ENCODE measurements at regions not wholly inside any gene's neighbourhood (a gene's known extent, or its start where the extent isn't known, plus 50 kb on each side); places are given as distances from the start of the nearest gene placed in this dataset.
"Not testable (repeated sequence)": the region's sequence is repeated elsewhere in the genome, so short reads cannot be mapped to it uniquely, and the experiment has no call there.

- intact Hi-C loops (cut with DNase I): no loop called here
- TF ChIP-seq POLR2A (IDR thresholded peaks at IDR 0.05) (no peak), CTCF (IDR thresholded peaks at IDR 0.05) (no peak)
- H3K4me3 ChIP-seq: no peak overlapping the region
These were observed 185.6 kb upstream of the ADRA1D start for GRCh38 chr20:4434681-4435080.

GRCh38 chr20:4431446-4431845 lies 182.4 kb upstream of the ADRA1D start:
- ATAC-seq (no peak), DNase-seq (no peak)
- WGBS, 4 donors: 58 to 85% (median 81%) methylated on average over 2 of the region's 2 CpGs
- no peaks in the 10 kb centered on the region for H3K9me3 ChIP-seq
- H3K4me1 ChIP-seq: peaks cover 0 to 8% (median 0%) of the 10 kb centered on the region in 12 donors
- H3K36me3 ChIP-seq: no peaks in the 10 kb centered on the region
- intact Hi-C loops (cut with DNase I): no loop called here
- no peak overlapping the region for H3K4me3 ChIP-seq
- TF ChIP-seq POLR2A (IDR thresholded peaks at IDR 0.05) (no peak), CTCF (IDR thresholded peaks at IDR 0.05) (no peak)
- H3K27me3 ChIP-seq: no peaks in the 10 kb centered on the region
- H3K27ac ChIP-seq: no peak overlapping the region

More at GRCh38 chr20:4434681-4435080, 185.6 kb upstream of the ADRA1D start:
- Histone ChIP-seq H3K36me3 (no peaks in the 10 kb centered on the region), H3K27me3 (peaks cover 0 to 11% (median 0%) of the 10 kb centered on the region in 9 donors), H3K27ac (no peak overlapping the region), H3K9me3 (no peaks in the 10 kb centered on the region), H3K4me1 (no peaks in the 10 kb centered on the region)
- no peak for ATAC-seq
- no peak for DNase-seq
- WGBS, 4 donors: 62 to 78% (median 71%) methylated on average over 4 of the region's 4 CpGs

DNA sequence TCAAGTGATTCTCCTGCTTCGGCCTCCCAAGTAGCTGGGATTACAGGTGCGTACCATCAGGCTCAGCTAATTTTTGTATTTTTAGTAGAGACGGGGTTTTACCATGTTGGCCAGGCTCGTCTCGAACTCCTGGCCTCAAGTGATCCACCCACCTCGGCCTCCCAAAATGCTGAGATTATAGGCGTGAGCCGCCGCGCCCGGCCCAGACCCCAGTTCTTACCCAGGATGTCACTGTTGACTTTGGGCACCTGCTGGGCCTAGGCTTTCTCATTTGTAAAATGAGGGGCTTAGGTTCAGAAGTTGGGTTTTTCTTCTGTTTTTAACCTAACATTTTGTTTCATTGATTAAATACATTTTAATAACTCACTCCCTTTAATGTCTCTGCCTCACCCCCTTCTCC lies 181.7 kb upstream of the ADRA1D start:
- H3K27me3 ChIP-seq; H3K27ac ChIP-seq; intact Hi-C loops (cut with DNase I); DNase-seq; ATAC-seq; H3K4me1 ChIP-seq; H3K4me3 ChIP-seq; H3K9me3 ChIP-seq; H3K36me3 ChIP-seq: not testable (repeated sequence)
- WGBS, 4 donors: 88 to 94% (median 91%) methylated on average over 11 of the region's 11 CpGs

GRCh38 chr20:4427940-4428586 lies 179.0 kb upstream of the ADRA1D start:
- intact Hi-C loops (cut with DNase I): no loop called here
- Histone ChIP-seq H3K9me3 (no peaks in the 10 kb centered on the region), H3K4me1 (peaks cover 0 to 8% (median 0%) of the 10 kb centered on the region in 12 donors), H3K4me3 (no peak overlapping the region), H3K27me3 (peaks cover 0 to 3% (median 0%) of the 10 kb centered on the region in 9 donors), H3K36me3 (no peaks in the 10 kb centered on the region), H3K27ac (no peak overlapping the region)
- DNase-seq (no peak), ATAC-seq (no peak)
- TF ChIP-seq CTCF (IDR thresholded peaks at IDR 0.05) (no peak), POLR2A (IDR thresholded peaks at IDR 0.05) (no peak)
- 52 to 61% (median 57%) methylated on average over 4 of the region's 4 CpGs for WGBS, 4 donors

- Histone ChIP-seq H3K4me3 (no peak overlapping the region), H3K27me3 (no peaks in the 10 kb centered on the region), H3K9me3 (peaks cover 0 to 14% (median 0%) of the 10 kb centered on the region in 12 donors), H3K4me1 (peaks cover 0 to 9% (median 0%) of the 10 kb centered on the region in 12 donors), H3K36me3 (no peaks in the 10 kb centered on the region), H3K27ac (no peak overlapping the region)
- no peak for TF ChIP-seq POLR2A (IDR thresholded peaks at IDR 0.05)
- ATAC-seq (no peak), DNase-seq (no peak)
- 74 to 81% (median 77%) methylated on average over 4 of the region's 4 CpGs for whole genome bisulfite sequencing, 4 donors
- intact Hi-C loops (cut with DNase I): no loop called here
These were observed 169.1 kb upstream of the ADRA1D start for GRCh38 chr20:4418141-4418540.
